ENCODE measurements at regions not wholly inside any gene's neighbourhood (a gene's known extent, or its start where the extent isn't known, plus 50 kb on each side); places are given as distances from the start of the nearest gene placed in this dataset.

GRCh38 chr2:58671675-58672074 is 430.6 kb upstream of the FANCL start:
- Histone ChIP-seq H3K9me3 (no peaks in the 10 kb centered on the region), H3K36me3 (no peaks in the 10 kb centered on the region), H3K4me3 (no peak overlapping the region), H3K4me1 (no peaks in the 10 kb centered on the region), H3K27ac (no peak overlapping the region), H3K27me3 (no peaks in the 10 kb centered on the region)
- no peak for DNase-seq
- no peak for TF ChIP-seq CTCF (IDR thresholded peaks at IDR 0.05)
- no peak for TF ChIP-seq POLR2A (IDR thresholded peaks at IDR 0.05)

- H3K4me1 ChIP-seq, result no peaks in the 10 kb centered on the region
- TF ChIP-seq CTCF (IDR thresholded peaks at IDR 0.05) (no peak), POLR2A (IDR thresholded peaks at IDR 0.05) (no peak)
- no peak overlapping the region for H3K27ac ChIP-seq
- no peak for DNase-seq
- H3K4me3 ChIP-seq, result no peak overlapping the region
- no peaks in the 10 kb centered on the region for H3K9me3 ChIP-seq
- H3K36me3 ChIP-seq, result no peaks in the 10 kb centered on the region
- H3K27me3 ChIP-seq, result no peaks in the 10 kb centered on the region
These were observed 428.9 kb upstream of the FANCL start for GRCh38 chr2:58669998-58670397.

DNA sequence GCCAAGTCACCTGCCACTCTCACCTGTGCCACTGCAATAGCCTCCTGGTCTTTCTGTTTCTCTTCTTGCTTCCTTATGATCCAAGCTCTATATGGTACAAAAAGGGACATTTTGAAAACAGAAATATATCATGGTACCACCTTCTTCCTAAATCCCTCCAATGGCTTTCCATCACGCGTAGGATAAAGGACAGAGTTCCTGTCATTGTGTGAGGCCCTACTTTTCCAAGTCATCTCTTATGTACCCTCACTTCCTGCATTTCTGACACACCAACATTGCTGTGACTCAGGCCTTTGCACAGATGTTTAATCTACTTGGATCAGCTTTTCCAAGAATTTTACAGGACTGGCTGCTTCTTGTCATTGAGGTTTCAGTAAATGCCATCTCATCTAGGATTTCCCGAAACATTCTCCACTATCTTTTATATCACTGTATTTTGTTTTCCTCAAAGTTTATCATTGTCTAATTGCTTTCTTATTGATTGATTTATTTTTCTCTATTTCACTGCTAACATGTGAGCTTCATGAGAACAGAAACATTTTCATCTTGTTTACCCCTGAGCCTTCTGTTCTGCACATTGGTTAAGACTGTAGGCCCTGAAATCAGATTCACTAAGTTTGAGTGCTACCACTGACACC is 426.1 kb upstream of the FANCL start:
- H3K36me3 ChIP-seq, result no peaks in the 10 kb centered on the region
- no peak overlapping the region for H3K27ac ChIP-seq
- TF ChIP-seq CTCF (IDR thresholded peaks at IDR 0.05), result no peak
- no peak for TF ChIP-seq POLR2A (IDR thresholded peaks at IDR 0.05)
- H3K4me1 ChIP-seq, result no peaks in the 10 kb centered on the region
- no peak overlapping the region for H3K4me3 ChIP-seq
- no peak for DNase-seq
- no peaks in the 10 kb centered on the region for H3K27me3 ChIP-seq
- no peaks in the 10 kb centered on the region for H3K9me3 ChIP-seq

DNA sequence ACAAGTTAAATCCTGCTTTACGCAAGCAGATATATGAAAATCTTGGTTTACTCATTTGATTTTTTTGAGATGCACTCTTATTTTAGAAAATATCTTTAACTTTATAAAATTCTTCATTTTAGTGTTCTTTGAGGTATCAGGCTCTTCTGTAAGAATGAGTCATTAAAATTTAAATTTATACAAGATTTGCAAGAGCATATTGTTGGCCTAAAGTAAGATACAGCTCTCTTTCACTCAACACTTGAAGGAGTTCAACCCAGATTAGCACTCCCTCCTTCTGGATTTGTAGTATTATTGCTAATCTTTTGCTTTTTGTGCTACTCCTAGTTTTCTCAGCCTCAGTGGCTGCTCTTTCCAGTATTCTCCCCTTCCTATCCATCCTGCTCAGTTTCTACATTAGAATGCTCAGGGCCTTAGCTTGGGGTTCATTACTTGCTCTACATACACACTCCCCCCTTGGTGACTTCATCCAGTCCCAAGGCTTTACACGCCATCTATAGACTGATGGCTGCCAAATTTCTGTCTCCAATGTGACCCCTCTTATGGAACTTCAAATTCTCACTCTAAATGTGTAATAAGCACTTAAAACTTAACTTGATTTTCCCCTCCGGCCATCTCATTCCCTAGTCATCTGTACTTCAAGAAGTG is 425.3 kb upstream of the FANCL start:
- no peaks in the 10 kb centered on the region for H3K4me1 ChIP-seq
- DNase-seq, result no peak
- H3K36me3 ChIP-seq, result no peaks in the 10 kb centered on the region
- TF ChIP-seq CTCF (IDR thresholded peaks at IDR 0.05) (no peak), POLR2A (IDR thresholded peaks at IDR 0.05) (no peak)
- no peaks in the 10 kb centered on the region for H3K27me3 ChIP-seq
- H3K27ac ChIP-seq, result no peak overlapping the region
- no peaks in the 10 kb centered on the region for H3K9me3 ChIP-seq
- no peak overlapping the region for H3K4me3 ChIP-seq

GRCh38 chr2:58665154-58665553 is 424.0 kb upstream of the FANCL start:
- Histone ChIP-seq H3K27ac (no peak overlapping the region), H3K4me1 (no peaks in the 10 kb centered on the region), H3K27me3 (no peaks in the 10 kb centered on the region), H3K9me3 (no peaks in the 10 kb centered on the region), H3K36me3 (no peaks in the 10 kb centered on the region), H3K4me3 (no peak overlapping the region)
- no peak for DNase-seq
- TF ChIP-seq CTCF (IDR thresholded peaks at IDR 0.05), result no peak

Data from Peyer's patch (tissue), 4 donors.